GM13976 (cell line): ENCODE measurements at regions not wholly inside any gene's neighbourhood (a gene's known extent, or its start where the extent isn't known, plus 50 kb on each side); places are given as distances from the start of the nearest gene placed in this dataset.

Experiments
- DNase-seq: peaks from one replicate; pipeline ENCODE4 v3.0.0; 2012; ENCODE audit warnings: low spot score
- CTCF ChIP-seq: IDR thresholded peaks from 2 replicates; pipeline ENCODE4 v1.5.1; 2012; ENCODE audit warnings: borderline replicate concordance, mild to moderate bottlenecking; ENCODE audit not compliant: insufficient read depth; ENCODE audit errors: extremely low read depth, missing control alignments, control extremely low read depth
- in situ Hi-C: fragments of 300-500 bp; cut with MboI; formaldehyde crosslinking; loops from one replicate; pipeline ENCODE4 v1.12.0; 2022; ENCODE audit warnings: low sequenced_read_pairs, mixed read lengths, inconsistent platforms; ENCODE audit not compliant: unreplicated experiment

- in situ Hi-C loops, result loop anchor here (25.0 kb wide), 1 partner anchor 218 kb away; no protein-coding TSS in a partner anchor
- DNase-seq, result no peak
- TF ChIP-seq CTCF, result no peak
Measured at GRCh38 chr11:11044137-11044855, 186.4 kb upstream of the ZBED5 start.

- no peak for DNase-seq
- TF ChIP-seq CTCF, result no peak
- in situ Hi-C loops, result loop anchor here (25.0 kb wide), 1 partner anchor 219 kb away; no protein-coding TSS in a partner anchor
Measured at GRCh38 chr11:11043721-11044120, 185.9 kb upstream of the ZBED5 start.

- TF ChIP-seq CTCF, result no peak
- no peak for DNase-seq
- in situ Hi-C loops, result loop anchor here (25.0 kb wide), 1 partner anchor 223 kb away; no protein-coding TSS in a partner anchor
Measured at GRCh38 chr11:11039208-11039965, 181.5 kb upstream of the ZBED5 start.

- TF ChIP-seq CTCF, result no peak
- in situ Hi-C loops, result loop anchor here (25.0 kb wide), 1 partner anchor 224 kb away; no protein-coding TSS in a partner anchor
- DNase-seq, result no peak
Measured at GRCh38 chr11:11038782-11039181, 180.9 kb upstream of the ZBED5 start.

GRCh38 chr11:11038352-11038751 is 180.5 kb upstream of the ZBED5 start:
- in situ Hi-C loops, result loop anchor here (25.0 kb wide), 1 partner anchor 224 kb away; no protein-coding TSS in a partner anchor
- DNase-seq, result no peak
- TF ChIP-seq CTCF, result no peak

GRCh38 chr11:11036848-11037732 is 179.2 kb upstream of the ZBED5 start:
- in situ Hi-C loops, result loop anchor here (25.0 kb wide), 1 partner anchor 225 kb away; no protein-coding TSS in a partner anchor
- DNase-seq, result peak; percentile 71

More at GRCh38 chr11:11036848-11037732, 179.2 kb upstream of the ZBED5 start:
- TF ChIP-seq CTCF, result peak; percentile 69
